PFSK-1 (cell line): ENCODE measurements at regions not wholly inside any gene's neighbourhood (a gene's known extent, or its start where the extent isn't known, plus 50 kb on each side); places are given as distances from the start of the nearest gene placed in this dataset.

Experiments
- FOXP2 ChIP-seq: optimal IDR thresholded peaks from 2 replicates; pipeline ENCODE3; 2011; ENCODE audit warnings: borderline replicate concordance, control low read depth, inconsistent platforms; ENCODE audit not compliant: insufficient read depth; ENCODE audit errors: extremely low read length, extremely low read depth
- POLR2AphosphoS5 ChIP-seq: IDR thresholded peaks from 2 replicates; pipeline ENCODE4 v1.6.1; 2012; ENCODE audit warnings: low read depth, mild to moderate bottlenecking, control low read depth, low read length, moderate library complexity
- SIN3A ChIP-seq: IDR thresholded peaks from 2 replicates; pipeline ENCODE4 v1.6.1; 2012; ENCODE audit warnings: mild to moderate bottlenecking, low read length, moderate library complexity, borderline replicate concordance; ENCODE audit not compliant: insufficient read depth
- TAF1 ChIP-seq: IDR thresholded peaks from 2 replicates; pipeline ENCODE4 v1.6.1; 2012; ENCODE audit warnings: low read length, control low read depth, borderline replicate concordance; ENCODE audit not compliant: insufficient read depth
- TF ChIP-seq, protein P1 (sequence below), 2 experiments: IDR thresholded peaks; 2 replicates each; pipeline versions ENCODE4 v1.6.1 to v1.8.0; 2011 to 2012; ENCODE audit warnings: low read depth in 2 of 2, low read length in 2 of 2, control low read depth in 1 of 2, inconsistent platforms in 1 of 2, mild to moderate bottlenecking in 1 of 2, moderate library complexity in 1 of 2; ENCODE audit not compliant: insufficient read depth in 1 of 2

- TF ChIP-seq TAF1 (no peak), FOXP2 (no peak), SIN3A (no peak), POLR2AphosphoS5 (no peak)
- TF ChIP-seq, protein P1, sequence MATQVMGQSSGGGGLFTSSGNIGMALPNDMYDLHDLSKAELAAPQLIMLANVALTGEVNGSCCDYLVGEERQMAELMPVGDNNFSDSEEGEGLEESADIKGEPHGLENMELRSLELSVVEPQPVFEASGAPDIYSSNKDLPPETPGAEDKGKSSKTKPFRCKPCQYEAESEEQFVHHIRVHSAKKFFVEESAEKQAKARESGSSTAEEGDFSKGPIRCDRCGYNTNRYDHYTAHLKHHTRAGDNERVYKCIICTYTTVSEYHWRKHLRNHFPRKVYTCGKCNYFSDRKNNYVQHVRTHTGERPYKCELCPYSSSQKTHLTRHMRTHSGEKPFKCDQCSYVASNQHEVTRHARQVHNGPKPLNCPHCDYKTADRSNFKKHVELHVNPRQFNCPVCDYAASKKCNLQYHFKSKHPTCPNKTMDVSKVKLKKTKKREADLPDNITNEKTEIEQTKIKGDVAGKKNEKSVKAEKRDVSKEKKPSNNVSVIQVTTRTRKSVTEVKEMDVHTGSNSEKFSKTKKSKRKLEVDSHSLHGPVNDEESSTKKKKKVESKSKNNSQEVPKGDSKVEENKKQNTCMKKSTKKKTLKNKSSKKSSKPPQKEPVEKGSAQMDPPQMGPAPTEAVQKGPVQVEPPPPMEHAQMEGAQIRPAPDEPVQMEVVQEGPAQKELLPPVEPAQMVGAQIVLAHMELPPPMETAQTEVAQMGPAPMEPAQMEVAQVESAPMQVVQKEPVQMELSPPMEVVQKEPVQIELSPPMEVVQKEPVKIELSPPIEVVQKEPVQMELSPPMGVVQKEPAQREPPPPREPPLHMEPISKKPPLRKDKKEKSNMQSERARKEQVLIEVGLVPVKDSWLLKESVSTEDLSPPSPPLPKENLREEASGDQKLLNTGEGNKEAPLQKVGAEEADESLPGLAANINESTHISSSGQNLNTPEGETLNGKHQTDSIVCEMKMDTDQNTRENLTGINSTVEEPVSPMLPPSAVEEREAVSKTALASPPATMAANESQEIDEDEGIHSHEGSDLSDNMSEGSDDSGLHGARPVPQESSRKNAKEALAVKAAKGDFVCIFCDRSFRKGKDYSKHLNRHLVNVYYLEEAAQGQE (IDR thresholded peaks at IDR 0.05; ENCODE audit: insufficient read depth in 1 of 2, low read depth in 2 of 2, low read length in 2 of 2), result no peak
These were observed 99.9 kb upstream of the KLHL13 start for GRCh38 chrX:118216509-118216908.

DNA sequence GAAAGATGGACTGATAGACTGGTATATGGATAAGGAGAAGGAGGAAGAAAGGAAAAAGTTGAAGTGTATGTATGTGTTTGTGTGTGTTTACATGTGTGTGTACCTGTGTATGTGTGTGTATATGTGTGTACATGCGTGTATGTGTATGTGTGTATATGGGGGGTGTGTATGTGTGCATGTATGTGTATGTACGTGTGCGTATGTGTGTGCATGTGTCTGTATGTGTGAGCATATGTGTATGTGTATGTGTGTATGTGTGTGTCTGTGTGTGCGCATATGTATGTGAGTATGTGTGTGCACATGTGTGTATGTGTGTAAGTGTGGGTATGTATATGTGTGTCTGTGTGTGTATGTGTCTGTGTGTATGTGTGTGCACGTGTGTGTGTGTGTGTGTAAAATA is 101.5 kb upstream of the KLHL13 start:
- TF ChIP-seq POLR2AphosphoS5, result no peak
- TF ChIP-seq, protein P1 (IDR thresholded peaks at IDR 0.05; ENCODE audit: insufficient read depth in 1 of 2, low read depth in 2 of 2, low read length in 2 of 2), result no peak
- TF ChIP-seq SIN3A, result no peak
- no peak for TF ChIP-seq FOXP2
- TF ChIP-seq TAF1, result no peak

- TF ChIP-seq POLR2AphosphoS5 (no peak), FOXP2 (no peak), SIN3A (no peak), TAF1 (no peak)
- TF ChIP-seq, protein P1 (IDR thresholded peaks at IDR 0.05; ENCODE audit: insufficient read depth in 1 of 2, low read depth in 2 of 2, low read length in 2 of 2), result no peak
These were observed 102.3 kb upstream of the KLHL13 start for GRCh38 chrX:118218940-118219339.

DNA sequence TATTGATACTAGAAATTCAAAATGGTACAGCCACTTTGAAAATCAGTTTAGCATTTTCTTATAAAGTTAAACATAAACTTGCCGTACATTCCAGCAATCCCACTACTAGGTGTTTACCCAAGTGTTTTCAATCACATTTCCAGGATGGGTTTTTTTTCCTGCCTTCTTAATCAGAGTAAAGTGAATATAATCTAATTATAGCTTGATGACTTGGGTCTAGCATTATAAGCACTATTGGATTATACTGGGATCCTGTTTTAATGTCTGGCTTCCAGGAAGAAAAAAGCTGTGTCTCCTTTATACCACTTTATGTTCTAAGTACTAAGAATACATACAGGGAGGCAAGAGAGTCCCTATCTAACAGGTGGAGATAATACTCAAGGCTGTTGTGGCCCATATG is 103.3 kb upstream of the KLHL13 start:
- TF ChIP-seq FOXP2, result no peak
- no peak for TF ChIP-seq TAF1
- no peak for TF ChIP-seq SIN3A
- no peak; the same call in 1 of the 2 replicates for TF ChIP-seq POLR2AphosphoS5
- TF ChIP-seq, protein P1 (IDR thresholded peaks at IDR 0.05; ENCODE audit: insufficient read depth in 1 of 2, low read depth in 2 of 2, low read length in 2 of 2), result no peak

DNA sequence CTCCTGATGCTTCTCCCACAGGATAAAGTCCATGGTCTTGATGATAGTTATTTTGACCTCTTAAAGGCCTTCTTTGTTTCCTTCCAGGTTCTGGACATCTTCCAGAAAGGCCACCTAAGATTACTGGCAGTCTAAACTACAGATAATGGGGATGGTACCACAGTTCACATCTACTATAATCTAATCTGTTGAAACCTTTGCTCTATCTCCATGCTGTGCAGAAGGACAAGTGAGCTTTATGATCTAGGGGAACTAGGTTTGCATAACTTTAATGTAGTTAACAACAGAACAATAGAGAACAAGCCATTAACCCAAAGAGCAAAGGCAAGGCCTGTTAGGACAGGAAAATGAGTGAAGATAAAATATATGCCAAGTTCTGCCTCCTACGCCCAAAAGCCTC is 103.9 kb upstream of the KLHL13 start:
- no peak for TF ChIP-seq SIN3A
- TF ChIP-seq FOXP2, result no peak
- TF ChIP-seq, protein P1 (IDR thresholded peaks at IDR 0.05; ENCODE audit: insufficient read depth in 1 of 2, low read depth in 2 of 2, low read length in 2 of 2), result no peak
- no peak for TF ChIP-seq TAF1
- no peak for TF ChIP-seq POLR2AphosphoS5
